Central memory CD8-positive, alpha-beta T cell (primary cell): ENCODE measurements at regions not wholly inside any gene's neighbourhood (a gene's known extent, or its start where the extent isn't known, plus 50 kb on each side); places are given as distances from the start of the nearest gene placed in this dataset.
A peak's percentile ranks its signal among the peaks of the same experiment; 100 is the strongest.

ENCODE experiments used
- ATAC-seq: fragments of 150-1000 bp; cut with Tn5 transposase; replicated peaks from 2 replicates; pipeline ENCODE4 v1.10.0; 2022; ENCODE audit warnings: mild to moderate bottlenecking, moderate FRiP score, moderate number of reproducible peaks; ENCODE audit not compliant: poor library complexity, severe bottlenecking; ENCODE audit errors: extremely low read depth
- DNase-seq, 2 donors: peaks; one replicate each; pipeline ENCODE4 v3.0.0; 2021; ENCODE audit warnings: low spot score in 2 of 2
- H3K27ac Mint-ChIP-seq: one replicate; pipeline ENCODE4 v1.8.0; 2022; ENCODE audit warnings: low read depth, mild to moderate bottlenecking, moderate library complexity, mixed read lengths
- H3K27me3 Mint-ChIP-seq: one replicate; pipeline ENCODE4 v1.8.0; 2022; ENCODE audit warnings: mixed read lengths
- H3K36me3 Mint-ChIP-seq: one replicate; pipeline ENCODE4 v1.8.0; 2022; ENCODE audit warnings: mild to moderate bottlenecking, moderate library complexity, mixed read lengths; ENCODE audit not compliant: insufficient read depth
- H3K4me1 Mint-ChIP-seq: one replicate; pipeline ENCODE4 v1.8.0; 2022; ENCODE audit warnings: mixed read lengths
- H3K4me3 Mint-ChIP-seq: one replicate; pipeline ENCODE4 v1.8.0; 2022; ENCODE audit warnings: mild to moderate bottlenecking, moderate library complexity, mixed read lengths
- H3K9me3 Mint-ChIP-seq: one replicate; pipeline ENCODE4 v1.8.0; 2022; ENCODE audit warnings: mixed read lengths

GRCh38 chr3:42345811-42346210 lies 64.6 kb downstream of the LYZL4 start:
- H3K9me3 Mint-ChIP-seq = no peaks in the 10 kb centered on the region
- no peak overlapping the region for H3K27ac Mint-ChIP-seq
- peak; percentile 76 for ATAC-seq
- peaks cover 1% of the 10 kb centered on the region for H3K36me3 Mint-ChIP-seq
- peaks cover 19% of the 10 kb centered on the region for H3K4me1 Mint-ChIP-seq
- no peak for DNase-seq
- H3K27me3 Mint-ChIP-seq = peaks cover 12% of the 10 kb centered on the region
- no peak overlapping the region for H3K4me3 Mint-ChIP-seq

GRCh38 chr3:42340466-42340865 lies 69.9 kb downstream of the LYZL4 start:
- no peak overlapping the region for H3K4me3 Mint-ChIP-seq
- peaks cover 53% of the 10 kb centered on the region for H3K27me3 Mint-ChIP-seq
- peaks cover 1% of the 10 kb centered on the region for H3K36me3 Mint-ChIP-seq
- no peak for DNase-seq
- ATAC-seq = no peak
- H3K4me1 Mint-ChIP-seq = peaks cover 3% of the 10 kb centered on the region
- H3K9me3 Mint-ChIP-seq = no peaks in the 10 kb centered on the region
- no peak overlapping the region for H3K27ac Mint-ChIP-seq

- Mint-ChIP-seq H3K27me3 (peaks cover 53% of the 10 kb centered on the region), H3K4me3 (no peak overlapping the region), H3K27ac (no peak overlapping the region), H3K9me3 (no peaks in the 10 kb centered on the region), H3K4me1 (no peaks in the 10 kb centered on the region), H3K36me3 (peaks cover 1% of the 10 kb centered on the region)
- no peak for ATAC-seq
- DNase-seq = no peak
These were observed 71.1 kb downstream of the LYZL4 start for GRCh38 chr3:42339321-42339720.

GRCh38 chr3:42336103-42336502 lies 70.1 kb upstream of the CCK start:
- Mint-ChIP-seq H3K27me3 (peaks cover 51% of the 10 kb centered on the region), H3K4me3 (no peak overlapping the region), H3K9me3 (no peaks in the 10 kb centered on the region), H3K36me3 (no peaks in the 10 kb centered on the region), H3K27ac (no peak overlapping the region), H3K4me1 (no peaks in the 10 kb centered on the region)
- DNase-seq (no peak), ATAC-seq (no peak)

GRCh38 chr3:42317137-42317536 lies 51.2 kb upstream of the CCK start:
- ATAC-seq = no peak

More at GRCh38 chr3:42317137-42317536, 51.2 kb upstream of the CCK start:
- Mint-ChIP-seq H3K9me3 (peaks cover 17% of the 10 kb centered on the region), H3K4me1 (no peaks in the 10 kb centered on the region), H3K27ac (no peak overlapping the region), H3K4me3 (no peak overlapping the region), H3K27me3 (peaks cover 26% of the 10 kb centered on the region), H3K36me3 (no peaks in the 10 kb centered on the region)
- DNase-seq = no peak
